B cell (primary cell): ENCODE measurements at regions not wholly inside any gene's neighbourhood (a gene's known extent, or its start where the extent isn't known, plus 50 kb on each side); places are given as distances from the start of the nearest gene placed in this dataset.

ENCODE experiments used
- ATAC-seq: fragments of 200-7000 bp; cut with Tn5 transposase; one replicate; pipeline ENCODE4 v1.10.0; 2021; ENCODE audit warnings: low read depth, mild to moderate bottlenecking, moderate number of reproducible peaks, moderate library complexity
- CTCF ChIA-PET: fragments of 350-600 bp; sonication (Branson Sonifier 250); formaldehyde crosslinking; loops from one replicate; lab custom pipeline; 2021; ENCODE audit warnings: antibody characterized with exemption, inconsistent platforms; lab: Charles Lee
- POLR2A ChIA-PET: fragments of 350-600 bp; sonication (Branson Sonifier 250); formaldehyde crosslinking; loops from one replicate; lab custom pipeline; 2021; ENCODE audit warnings: antibody characterized with exemption; lab: Charles Lee
- DNase-seq: peaks from one replicate; pipeline ENCODE4 v3.0.0; 2013
- H2AFZ ChIP-seq: 2 replicates; pipeline ENCODE4 v1.6.1; 2012; ENCODE audit warnings: mild to moderate bottlenecking, low read depth, low read length; ENCODE audit not compliant: insufficient read depth, poor library complexity, severe bottlenecking
- H3K27ac ChIP-seq, 2 donors: 1 replicate in 1 of 2; 2 replicates in 1 of 2; pipeline ENCODE4 v1.5.1; 2012 to 2013; ENCODE audit warnings: low read length in 2 of 2, mild to moderate bottlenecking in 2 of 2, moderate library complexity in 1 of 2
- H3K27me3 ChIP-seq, 4 experiments: fragments of 200-600 bp in 1 of 4; sonication (generic) in 1 of 4; replicated peaks in 1 of 4; 1 replicate in 2 of 4; 2 replicates in 2 of 4; pipeline versions ENCODE4 v1.6.1 to v1.7.0; 2013 to 2016; ENCODE audit warnings: low read length in 3 of 4, mild to moderate bottlenecking in 2 of 4, mixed read lengths in 1 of 4, moderate library complexity in 1 of 4; ENCODE audit not compliant: insufficient read depth in 4 of 4, control insufficient read depth in 3 of 4; ENCODE audit errors: control extremely low read depth in 1 of 4
- H3K36me3 ChIP-seq, 2 experiments: replicated peaks in 1 of 2; 1 replicate in 1 of 2; 2 replicates in 1 of 2; pipeline versions ENCODE4 v1.6.1 to v1.7.1; 2013; ENCODE audit warnings: low read length in 1 of 2; ENCODE audit not compliant: insufficient read depth in 2 of 2, control insufficient read depth in 1 of 2; ENCODE audit errors: control extremely low read depth in 1 of 2, extremely low read depth in 1 of 2
- H3K4me1 ChIP-seq, 2 donors: fragments of 200-600 bp in 1 of 2; sonication (generic) in 1 of 2; 1 replicate in 1 of 2; 2 replicates in 1 of 2; pipeline versions ENCODE4 v1.5.1 to v1.6.1; 2013 to 2017; ENCODE audit warnings: low read length in 2 of 2; ENCODE audit not compliant: control insufficient read depth in 2 of 2, insufficient read depth in 2 of 2
- H3K4me2 ChIP-seq: replicated peaks from 2 replicates; pipeline ENCODE3; 2012; ENCODE audit warnings: mild to moderate bottlenecking, low read depth, low read length; ENCODE audit not compliant: poor library complexity, severe bottlenecking
- H3K4me3 ChIP-seq, 5 experiments: fragments of 200-600 bp in 1 of 5; sonication (generic) in 1 of 5; 1 replicate in 3 of 5; 2 replicates in 2 of 5; pipeline versions ENCODE4 v1.5.1 to v1.7.0; 2011 to 2016; ENCODE audit warnings: low read length in 4 of 5, mild to moderate bottlenecking in 4 of 5, low read depth in 2 of 5, control low read depth in 1 of 5, moderate library complexity in 1 of 5; ENCODE audit not compliant: insufficient read depth in 1 of 5; ENCODE audit errors: control extremely low read depth in 1 of 5, extremely low read depth in 1 of 5
- H3K79me2 ChIP-seq: fragments of 200-600 bp; sonication (generic); one replicate; pipeline ENCODE4 v1.6.0; 2016; ENCODE audit warnings: low read length; ENCODE audit not compliant: control insufficient read depth, insufficient read depth
- H3K9ac ChIP-seq: fragments of 200-600 bp; sonication (generic); 2 replicates; pipeline ENCODE4 v1.6.1; 2017; ENCODE audit warnings: mild to moderate bottlenecking, low read length, moderate library complexity
- H3K9me3 ChIP-seq, 3 donors: one replicate each; pipeline versions ENCODE4 v1.6.1 to v1.7.1; 2013; ENCODE audit warnings: low read length in 2 of 3; ENCODE audit not compliant: control insufficient read depth in 2 of 3, insufficient read depth in 1 of 3; ENCODE audit errors: control extremely low read depth in 1 of 3
- H4K20me1 ChIP-seq: 2 replicates; pipeline ENCODE4 v1.6.0; 2012; ENCODE audit warnings: mild to moderate bottlenecking, low read length; ENCODE audit not compliant: insufficient read depth, control insufficient read depth, poor library complexity, severe bottlenecking
- H3K27ac Mint-ChIP-seq: one replicate; pipeline ENCODE4 v1.8.0; 2021; ENCODE audit warnings: mixed read lengths
- H3K27me3 Mint-ChIP-seq: one replicate; pipeline ENCODE4 v1.8.0; 2021; ENCODE audit warnings: mixed read lengths
- H3K4me1 Mint-ChIP-seq: one replicate; pipeline ENCODE4 v1.8.0; 2021; ENCODE audit warnings: mixed read lengths
- H3K4me3 Mint-ChIP-seq: one replicate; pipeline ENCODE4 v1.8.0; 2021; ENCODE audit warnings: mixed read lengths
- H3K9me3 Mint-ChIP-seq: one replicate; pipeline ENCODE4 v1.8.0; 2022; ENCODE audit warnings: mixed read lengths; ENCODE audit not compliant: insufficient read depth
- CTCF ChIP-seq: fragments of 200-600 bp; IDR thresholded peaks from one replicate; pipeline ENCODE4 v1.8.0; 2022; ENCODE audit warnings: antibody characterized with exemption, mild to moderate bottlenecking
- EZH2 ChIP-seq: IDR thresholded peaks from 2 replicates; pipeline ENCODE4 v1.6.1; 2012; ENCODE audit warnings: borderline replicate concordance, low read depth, mild to moderate bottlenecking, moderate library complexity, low read length; ENCODE audit not compliant: insufficient read depth, poor library complexity, severe bottlenecking
- WGBS: methylation state at CpG from one replicate; pipeline ENCODE4 v1.1.5; 2013; ENCODE audit warnings: missing lambda C conversion rate; ENCODE audit not compliant: insufficient coverage; 5-methylcytosine and 5-hydroxymethylcytosine counted together
- intact Hi-C: fragments of 100-400 bp; cut with micrococcal nuclease; formaldehyde crosslinking; loops from one replicate; pipeline ENCODE4 v1.10.0; 2022

- peaks cover 0 to 3% (median 0%) of the 10 kb centered on the region in 3 donors for H3K9me3 ChIP-seq
- ChIA-PET POLR2A (no interaction called here), CTCF (no interaction called here)
- H3K79me2 ChIP-seq, result no peaks in the 10 kb centered on the region
- H4K20me1 ChIP-seq, result no peaks in the 10 kb centered on the region
- Mint-ChIP-seq H3K4me1 (no peaks in the 10 kb centered on the region), H3K27ac (no peak overlapping the region), H3K27me3 (no peaks in the 10 kb centered on the region), H3K9me3 (no peaks in the 10 kb centered on the region), H3K4me3 (no peak overlapping the region)
- TF ChIP-seq EZH2, result no peak
- no peak for TF ChIP-seq CTCF
- ATAC-seq (no peak), DNase-seq (no peak)
- no peaks in the 10 kb centered on the region for H3K27me3 ChIP-seq
- 100% methylated on average over 1 of the region's 3 CpGs for WGBS
- no peak overlapping the region for H3K27ac ChIP-seq
- H3K4me3 ChIP-seq, result no peak overlapping the region
- H3K4me1 ChIP-seq, result no peaks in the 10 kb centered on the region
- no peak overlapping the region for H3K9ac ChIP-seq
- H3K4me2 ChIP-seq, result no peak overlapping the region
- H3K36me3 ChIP-seq, result no peaks in the 10 kb centered on the region
- H2AFZ ChIP-seq, result no peak overlapping the region
- intact Hi-C loops, result no loop called here
These were observed 451.1 kb upstream of the POU3F3 start for GRCh38 chr2:104402825-104403224.

- H3K27me3 ChIP-seq, result no peaks in the 10 kb centered on the region
- H3K4me3 Mint-ChIP-seq, result no peak overlapping the region
- H3K27ac Mint-ChIP-seq, result no peak overlapping the region
- H3K4me1 Mint-ChIP-seq, result no peaks in the 10 kb centered on the region
- intact Hi-C loops, result no loop called here
- H3K9ac ChIP-seq, result no peak overlapping the region
- H4K20me1 ChIP-seq, result no peaks in the 10 kb centered on the region
- no peaks in the 10 kb centered on the region for H3K9me3 Mint-ChIP-seq
- H3K79me2 ChIP-seq, result no peaks in the 10 kb centered on the region
- POLR2A ChIA-PET, result no interaction called here
- no peak overlapping the region for H3K4me2 ChIP-seq
- CTCF ChIA-PET, result no interaction called here
- ATAC-seq, result no peak
- H3K36me3 ChIP-seq, result no peaks in the 10 kb centered on the region
- H3K27me3 Mint-ChIP-seq, result no peaks in the 10 kb centered on the region
- no peak overlapping the region for H3K27ac ChIP-seq
- no peak overlapping the region for H3K4me3 ChIP-seq
- no peak overlapping the region for H2AFZ ChIP-seq
- 100% methylated on average over 5 of the region's 6 CpGs for WGBS
- no peak for DNase-seq
- H3K4me1 ChIP-seq, result no peaks in the 10 kb centered on the region
- TF ChIP-seq EZH2 (no peak), CTCF (no peak)
- no peaks in the 10 kb centered on the region for H3K9me3 ChIP-seq
These were observed 449.4 kb upstream of the POU3F3 start for GRCh38 chr2:104404526-104404925.
